H1 (cell line): ENCODE measurements at regions not wholly inside any gene's neighbourhood (a gene's known extent, or its start where the extent isn't known, plus 50 kb on each side); places are given as distances from the start of the nearest gene placed in this dataset.

Experiments used
- CEBPB ChIP-seq: IDR thresholded peaks from 2 replicates; pipeline ENCODE4 v1.6.1; 2012; ENCODE audit warnings: low read depth, low read length
- CHD2 ChIP-seq: IDR thresholded peaks from 2 replicates; pipeline ENCODE4 v1.6.1; 2012; ENCODE audit warnings: low read length, improper control_type of control experiment
- CTCF ChIP-seq, 3 experiments: IDR thresholded peaks; 1 replicate in 2 of 3; 2 replicates in 1 of 3; pipeline versions ENCODE4 v1.5.1 to v1.6.1; 2011; ENCODE audit warnings: low read length in 3 of 3, mild to moderate bottlenecking in 3 of 3, inconsistent platforms in 2 of 3, low read depth in 1 of 3, moderate library complexity in 1 of 3; ENCODE audit not compliant: insufficient read depth in 1 of 3; ENCODE audit errors: control extremely low read depth in 1 of 3

DNA sequence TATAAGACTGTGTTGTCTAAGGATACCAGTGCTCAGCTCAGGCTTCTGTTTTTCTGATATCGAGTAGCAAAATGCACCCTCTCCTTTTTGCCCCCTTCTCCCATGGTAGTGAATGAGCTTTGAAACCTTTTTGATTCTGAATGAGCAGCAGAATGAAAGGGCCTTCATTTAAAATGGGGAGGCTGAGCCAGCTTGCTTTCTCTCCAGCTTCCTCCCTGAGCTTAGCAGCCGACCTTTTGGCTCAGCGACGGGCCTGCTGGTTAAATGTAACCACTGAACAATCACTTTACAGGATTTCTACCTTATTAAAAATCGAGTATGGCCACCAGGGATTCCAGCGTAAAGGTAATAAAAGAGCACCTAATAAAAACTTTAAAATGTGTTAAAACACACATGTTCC lies 133.7 kb upstream of the SPACA1 start (continued):
- TF ChIP-seq CTCF (IDR thresholded peaks at IDR 0.05; ENCODE audit: control extremely low read depth in 1 of 3, insufficient read depth in 1 of 3, low read depth in 1 of 3, low read length in 3 of 3) (no peak), CEBPB (no peak), CHD2 (no peak)
- TF ChIP-seq, all 59 proteins: peak for 0
